Gastroesophageal sphincter (tissue), 4 donors: ENCODE measurements at regions not wholly inside any gene's neighbourhood (a gene's known extent, or its start where the extent isn't known, plus 50 kb on each side); places are given as distances from the start of the nearest gene placed in this dataset.
"Not testable (repeated sequence)": the region's sequence is repeated elsewhere in the genome, so short reads cannot be mapped to it uniquely, and the experiment has no call there.

Source experiments
- ATAC-seq: fragments of 150-250 bp; one replicate; pipeline ENCODE4 v1.9.1; 2016; ENCODE audit warnings: mild to moderate bottlenecking, moderate library complexity
- H3K27ac ChIP-seq, 4 donors: fragments of 200-600 bp; sonication (generic) in 3 of 4; 1 replicate in 3 of 4; 2 replicates in 1 of 4; pipeline ENCODE4 v1.5.1; 2016 to 2019
- H3K27me3 ChIP-seq: fragments of 200-600 bp; sonication (generic); one replicate; pipeline ENCODE4 v1.5.1; 2019
- H3K36me3 ChIP-seq, 2 donors: fragments of 200-600 bp; sonication (generic); one replicate each; pipeline ENCODE4 v1.5.1; 2019; ENCODE audit warnings: control low read depth in 1 of 2
- H3K4me1 ChIP-seq, 3 donors: fragments of 200-600 bp; sonication (generic); 1 replicate in 2 of 3; 2 replicates in 1 of 3; pipeline ENCODE4 v1.5.1; 2016 to 2019; ENCODE audit warnings: control low read depth in 2 of 3
- H3K4me3 ChIP-seq, 2 donors: fragments of 200-600 bp; sonication (generic); one replicate each; pipeline ENCODE4 v1.5.1; 2019; ENCODE audit warnings: mild to moderate bottlenecking in 1 of 2, moderate library complexity in 1 of 2
- H3K9me3 ChIP-seq, 3 donors: fragments of 200-600 bp; sonication (generic); one replicate each; pipeline ENCODE4 v1.5.1; 2017 to 2019; ENCODE audit warnings: control low read depth in 2 of 3
- CTCF ChIP-seq, 4 experiments: fragments of 200-600 bp in 2 of 4; fragments of 450-650 bp in 2 of 4; sonication (generic) in 1 of 4; IDR thresholded peaks; one replicate each; pipeline ENCODE4 v1.5.1; 2017 to 2019; ENCODE audit warnings: antibody characterized with exemption in 4 of 4, mild to moderate bottlenecking in 2 of 4, moderate library complexity in 2 of 4
- EP300 ChIP-seq: sonication (generic); formaldehyde crosslinking; IDR thresholded peaks from one replicate; pipeline ENCODE4 v1.6.1; 2017; ENCODE audit warnings: antibody characterized with exemption, mild to moderate bottlenecking
- POLR2A ChIP-seq, 2 donors: fragments of 450-650 bp; IDR thresholded peaks; one replicate each; pipeline ENCODE4 v1.6.1; 2017; ENCODE audit warnings: antibody characterized with exemption in 2 of 2, mild to moderate bottlenecking in 2 of 2, moderate library complexity in 1 of 2
- POLR2AphosphoS5 ChIP-seq: sonication (generic); formaldehyde crosslinking; IDR thresholded peaks from one replicate; pipeline ENCODE4 v1.6.1; 2017; ENCODE audit warnings: antibody characterized with exemption
- WGBS, 2 donors: methylation state at CpG; one replicate each; pipeline ENCODE4 v1.1.5; 2018; ENCODE audit warnings: low coverage in 1 of 2; 5-methylcytosine and 5-hydroxymethylcytosine counted together

- H3K27me3 ChIP-seq, H3K27ac ChIP-seq, ATAC-seq, H3K9me3 ChIP-seq, H3K4me1 ChIP-seq, H3K36me3 ChIP-seq, H3K4me3 ChIP-seq: not testable (repeated sequence)
- WGBS, 2 donors: 83% methylated on average over 1 of the region's 2 CpGs; no CpG with 5 or more reads in 1 of the 2 donors
Measured at GRCh38 chr2:187610450-187610849, 56.2 kb upstream of the TFPI start.

GRCh38 chr2:187612857-187613256, 58.6 kb upstream of the TFPI start:
- H3K9me3 ChIP-seq: no peaks in the 10 kb centered on the region
- TF ChIP-seq CTCF (IDR thresholded peaks at IDR 0.05) (no peak), EP300 (no peak), POLR2A (IDR thresholded peaks at IDR 0.05) (no peak), POLR2AphosphoS5 (no peak)
- 88 to 100% methylated on average over 1 of the region's 1 CpG for WGBS, 2 donors
- no peaks in the 10 kb centered on the region for H3K4me1 ChIP-seq
- no peak overlapping the region for H3K4me3 ChIP-seq
- no peaks in the 10 kb centered on the region for H3K36me3 ChIP-seq
- no peak for ATAC-seq
- H3K27ac ChIP-seq: no peak overlapping the region
- H3K27me3 ChIP-seq: no peaks in the 10 kb centered on the region

- Histone ChIP-seq H3K4me3 (no peak overlapping the region), H3K4me1 (no peaks in the 10 kb centered on the region), H3K9me3 (no peaks in the 10 kb centered on the region), H3K27me3 (no peaks in the 10 kb centered on the region), H3K36me3 (no peaks in the 10 kb centered on the region), H3K27ac (no peak overlapping the region)
- no peak for TF ChIP-seq CTCF (IDR thresholded peaks at IDR 0.05)
- TF ChIP-seq POLR2AphosphoS5: no peak
- no peak for TF ChIP-seq EP300
- TF ChIP-seq POLR2A (IDR thresholded peaks at IDR 0.05): no peak
- no peak for ATAC-seq
- 65 to 70% methylated on average over 2 of the region's 2 CpGs for WGBS, 2 donors
Measured at GRCh38 chr2:187614756-187615155, 60.5 kb upstream of the TFPI start.

- no peak for TF ChIP-seq CTCF (IDR thresholded peaks at IDR 0.05)
- TF ChIP-seq POLR2A (IDR thresholded peaks at IDR 0.05): no peak
- TF ChIP-seq EP300: no peak
- no peak for TF ChIP-seq POLR2AphosphoS5
- WGBS, 2 donors: 71% methylated on average over 3 to 4 of the region's 4 CpGs
Measured at GRCh38 chr2:187615364-187615763, 61.1 kb upstream of the TFPI start.

GRCh38 chr2:187615902-187616301, 61.7 kb upstream of the TFPI start:
- no peak overlapping the region for H3K27ac ChIP-seq
- 82 to 91% methylated on average over 1 of the region's 1 CpG for WGBS, 2 donors
- TF ChIP-seq EP300: no peak
- no peak for TF ChIP-seq POLR2A (IDR thresholded peaks at IDR 0.05)
- TF ChIP-seq CTCF (IDR thresholded peaks at IDR 0.05): no peak
- no peak for TF ChIP-seq POLR2AphosphoS5
- no peaks in the 10 kb centered on the region for H3K27me3 ChIP-seq
- no peak overlapping the region for H3K4me3 ChIP-seq
- no peaks in the 10 kb centered on the region for H3K9me3 ChIP-seq
- H3K36me3 ChIP-seq: no peaks in the 10 kb centered on the region
- no peak for ATAC-seq
- H3K4me1 ChIP-seq: no peaks in the 10 kb centered on the region

More at GRCh38 chr2:187615364-187615763, 61.1 kb upstream of the TFPI start:
- Histone ChIP-seq H3K27me3 (no peaks in the 10 kb centered on the region), H3K9me3 (no peaks in the 10 kb centered on the region), H3K4me1 (no peaks in the 10 kb centered on the region), H3K27ac (no peak overlapping the region), H3K4me3 (no peak overlapping the region), H3K36me3 (no peaks in the 10 kb centered on the region)
- ATAC-seq: no peak
